ENCODE measurements at regions not wholly inside any gene's neighbourhood (a gene's known extent, or its start where the extent isn't known, plus 50 kb on each side); places are given as distances from the start of the nearest gene placed in this dataset.

DNA sequence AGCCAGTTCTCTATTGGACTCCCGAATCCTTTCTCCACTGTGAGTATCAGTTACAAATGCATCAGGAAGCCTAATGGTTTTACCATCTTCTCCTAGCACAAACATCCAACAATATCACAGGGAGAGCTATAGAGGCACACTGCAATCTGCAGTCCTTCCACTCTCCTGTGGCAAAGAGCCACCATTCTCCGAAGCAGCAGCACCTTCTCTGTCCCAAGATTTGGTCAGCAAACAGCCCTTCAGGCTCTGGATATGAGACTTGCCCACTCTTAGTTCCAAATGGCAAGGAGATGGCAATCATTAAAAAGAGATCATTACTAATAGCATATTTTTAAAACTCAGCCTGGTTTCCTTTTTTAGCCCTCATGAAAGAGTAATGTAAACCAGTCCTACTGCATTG, 223.4 kb downstream of the HS3ST3A1 start:
- no peaks in the 10 kb centered on the region for H3K4me1 ChIP-seq
- H3K27ac ChIP-seq: no peak overlapping the region
- DNase-seq (ENCODE audit: low spot score in 2 of 2): no peak
- H3K36me3 ChIP-seq: no peaks in the 10 kb centered on the region
- H3K9me3 ChIP-seq: no peaks in the 10 kb centered on the region
- TF ChIP-seq, protein P1, sequence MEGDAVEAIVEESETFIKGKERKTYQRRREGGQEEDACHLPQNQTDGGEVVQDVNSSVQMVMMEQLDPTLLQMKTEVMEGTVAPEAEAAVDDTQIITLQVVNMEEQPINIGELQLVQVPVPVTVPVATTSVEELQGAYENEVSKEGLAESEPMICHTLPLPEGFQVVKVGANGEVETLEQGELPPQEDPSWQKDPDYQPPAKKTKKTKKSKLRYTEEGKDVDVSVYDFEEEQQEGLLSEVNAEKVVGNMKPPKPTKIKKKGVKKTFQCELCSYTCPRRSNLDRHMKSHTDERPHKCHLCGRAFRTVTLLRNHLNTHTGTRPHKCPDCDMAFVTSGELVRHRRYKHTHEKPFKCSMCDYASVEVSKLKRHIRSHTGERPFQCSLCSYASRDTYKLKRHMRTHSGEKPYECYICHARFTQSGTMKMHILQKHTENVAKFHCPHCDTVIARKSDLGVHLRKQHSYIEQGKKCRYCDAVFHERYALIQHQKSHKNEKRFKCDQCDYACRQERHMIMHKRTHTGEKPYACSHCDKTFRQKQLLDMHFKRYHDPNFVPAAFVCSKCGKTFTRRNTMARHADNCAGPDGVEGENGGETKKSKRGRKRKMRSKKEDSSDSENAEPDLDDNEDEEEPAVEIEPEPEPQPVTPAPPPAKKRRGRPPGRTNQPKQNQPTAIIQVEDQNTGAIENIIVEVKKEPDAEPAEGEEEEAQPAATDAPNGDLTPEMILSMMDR (IDR thresholded peaks at IDR 0.05): no peak
- TF ChIP-seq EP300 (IDR thresholded peaks at IDR 0.05): no peak
- no peak for TF ChIP-seq POLR2A (IDR thresholded peaks at IDR 0.05)
- whole genome bisulfite sequencing, 2 donors: 60 to 80% methylated on average over 2 of the region's 2 CpGs
- no peak overlapping the region for H3K4me3 ChIP-seq
- no peaks in the 10 kb centered on the region for H3K27me3 ChIP-seq

DNA sequence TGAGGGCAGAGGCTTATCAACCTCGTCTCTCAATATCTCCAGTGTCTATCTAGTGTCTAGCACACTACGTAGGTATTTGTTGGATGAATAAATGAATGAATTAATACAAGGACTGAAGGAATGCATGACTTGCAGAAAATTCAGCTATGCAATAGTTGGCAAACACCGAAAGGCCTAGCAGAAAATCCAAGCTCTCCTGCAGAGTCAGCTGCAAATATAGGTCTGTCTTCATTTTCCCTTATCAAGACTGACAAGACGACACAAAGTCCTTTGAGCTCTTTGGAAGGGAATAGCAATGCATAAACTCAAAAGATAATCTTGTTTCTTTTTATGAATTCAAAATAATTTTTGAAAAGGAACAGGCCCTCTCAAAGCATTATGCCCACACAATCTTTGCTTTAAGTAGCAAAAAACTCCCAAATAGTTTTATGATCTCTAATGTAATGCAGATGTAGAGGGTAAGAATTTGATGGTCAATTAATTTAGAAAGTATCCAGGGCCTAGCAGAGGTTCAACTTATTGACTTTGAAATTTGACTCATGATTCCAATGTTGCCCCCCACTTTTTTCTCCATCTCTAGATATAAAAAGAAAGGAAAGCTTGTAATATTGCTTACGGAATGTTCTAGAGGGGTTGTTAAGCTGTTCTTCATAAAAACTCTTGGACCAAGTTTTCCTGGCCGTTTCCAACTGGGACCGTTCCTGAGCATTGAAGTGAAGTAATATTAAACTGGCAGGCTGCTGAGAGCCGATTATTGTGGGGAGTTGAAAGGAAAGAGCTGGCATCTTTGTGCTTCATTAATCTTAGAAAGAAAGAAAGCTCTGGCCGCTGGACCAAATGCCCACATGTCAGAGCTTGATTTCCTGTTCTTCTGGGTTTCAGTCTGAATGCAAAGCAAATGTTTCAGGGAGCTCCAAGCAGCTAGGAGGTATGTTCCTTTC, 227.3 kb downstream of the HS3ST3A1 start:
- Histone ChIP-seq H3K27me3 (no peaks in the 10 kb centered on the region), H3K4me3 (no peak overlapping the region), H3K27ac (no peak overlapping the region), H3K9me3 (no peaks in the 10 kb centered on the region), H3K36me3 (no peaks in the 10 kb centered on the region), H3K4me1 (peaks cover 0 to 5% (median 2%) of the 10 kb centered on the region in 4 donors)
- no peak for DNase-seq (ENCODE audit: low spot score in 2 of 2)
- 56 to 68% methylated on average over 9 of the region's 9 CpGs for WGBS, 2 donors
- TF ChIP-seq, protein P1 (IDR thresholded peaks at IDR 0.05): no peak
- TF ChIP-seq POLR2A (IDR thresholded peaks at IDR 0.05) (no peak), EP300 (IDR thresholded peaks at IDR 0.05) (no peak)

DNA sequence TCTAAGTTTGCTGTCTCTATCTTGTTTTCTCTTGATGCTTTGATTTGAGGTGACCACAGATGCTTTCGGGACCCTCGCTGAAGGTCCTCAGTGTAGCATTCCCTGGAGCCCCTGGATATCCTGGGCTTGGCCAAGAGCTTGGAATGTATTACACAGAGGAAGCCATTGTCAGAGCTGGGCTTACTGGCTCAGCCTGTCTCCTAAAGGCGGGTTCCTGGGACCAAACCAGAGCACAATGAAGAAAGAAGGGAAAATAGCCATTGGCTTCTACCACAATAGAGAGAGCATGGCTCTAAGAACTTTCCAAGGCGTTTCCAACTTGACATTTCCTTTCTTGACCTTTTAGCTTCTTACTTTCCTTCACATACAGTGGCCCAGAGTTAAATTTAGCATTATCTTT, 229.3 kb downstream of the HS3ST3A1 start:
- no peaks in the 10 kb centered on the region for H3K36me3 ChIP-seq
- WGBS, 2 donors: 41 to 42% methylated on average over 4 of the region's 4 CpGs
- no peak for DNase-seq (ENCODE audit: low spot score in 2 of 2)
- no peak overlapping the region for H3K4me3 ChIP-seq
- TF ChIP-seq, protein P1 (IDR thresholded peaks at IDR 0.05): no peak
- TF ChIP-seq EP300 (IDR thresholded peaks at IDR 0.05): no peak
- TF ChIP-seq POLR2A (IDR thresholded peaks at IDR 0.05): no peak
- H3K27ac ChIP-seq: no peak overlapping the region
- peaks cover 0 to 5% (median 2%) of the 10 kb centered on the region in 4 donors for H3K4me1 ChIP-seq
- no peaks in the 10 kb centered on the region for H3K27me3 ChIP-seq
- H3K9me3 ChIP-seq: no peaks in the 10 kb centered on the region

DNA sequence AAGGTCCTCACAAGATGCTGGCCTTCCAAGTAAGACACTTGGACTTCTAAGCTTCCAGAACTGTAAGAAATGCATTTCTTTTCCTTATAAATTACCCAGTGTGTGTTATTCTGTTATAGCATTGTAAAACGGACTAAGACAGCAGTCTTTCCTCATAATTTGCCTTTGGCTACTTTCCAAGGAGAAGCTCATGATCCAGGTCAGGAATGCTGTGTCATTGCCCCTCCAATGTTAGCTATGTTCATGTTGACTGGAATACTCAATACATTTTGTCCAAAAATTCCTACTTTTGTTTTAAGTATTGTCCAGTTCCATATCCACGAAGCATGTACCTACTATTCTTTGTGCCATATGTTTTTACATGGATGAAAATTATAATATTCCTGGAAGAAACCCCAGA, 234.6 kb downstream of the HS3ST3A1 start:
- no peaks in the 10 kb centered on the region for H3K4me1 ChIP-seq

DNA sequence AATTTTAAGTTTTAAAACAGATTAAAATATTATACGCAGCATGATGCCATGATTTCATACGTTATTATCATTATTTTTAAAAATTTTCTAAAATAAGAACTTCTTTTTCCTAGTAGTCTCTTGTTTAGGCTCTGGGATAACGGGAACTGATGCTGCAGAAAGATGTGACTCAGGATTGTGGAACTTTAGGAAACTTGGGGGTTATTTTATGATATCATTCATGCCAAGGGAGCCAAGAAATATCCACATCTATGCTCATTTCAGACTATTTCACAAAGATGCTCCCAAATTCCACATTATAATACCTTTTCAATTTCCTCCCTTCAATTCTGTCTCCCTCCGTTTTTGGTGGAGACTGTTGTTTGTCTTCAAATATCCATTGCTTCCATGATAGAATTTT, 236.4 kb downstream of the HS3ST3A1 start:
- H3K27me3 ChIP-seq: no peaks in the 10 kb centered on the region
- H3K36me3 ChIP-seq: no peaks in the 10 kb centered on the region
- H3K27ac ChIP-seq: no peak overlapping the region
- no peak overlapping the region for H3K4me3 ChIP-seq
- no peaks in the 10 kb centered on the region for H3K9me3 ChIP-seq
- no peak for DNase-seq (ENCODE audit: low spot score in 2 of 2)
- WGBS, 2 donors: 83 to 84% methylated on average over 4 of the region's 4 CpGs
- TF ChIP-seq, protein P1 (IDR thresholded peaks at IDR 0.05): no peak
- TF ChIP-seq EP300 (IDR thresholded peaks at IDR 0.05) (no peak), POLR2A (IDR thresholded peaks at IDR 0.05) (no peak)
- no peaks in the 10 kb centered on the region for H3K4me1 ChIP-seq

More for the DNA sequence above, 234.6 kb downstream of the HS3ST3A1 start:
- Histone ChIP-seq H3K36me3 (no peaks in the 10 kb centered on the region), H3K27me3 (no peaks in the 10 kb centered on the region), H3K27ac (no peak overlapping the region), H3K9me3 (no peaks in the 10 kb centered on the region), H3K4me3 (no peak overlapping the region)
- DNase-seq (ENCODE audit: low spot score in 2 of 2): no peak
- TF ChIP-seq EP300 (IDR thresholded peaks at IDR 0.05) (no peak), POLR2A (IDR thresholded peaks at IDR 0.05) (no peak)
- TF ChIP-seq, protein P1 (IDR thresholded peaks at IDR 0.05): no peak
- WGBS, 2 donors: 42 to 55% methylated on average over 2 of the region's 2 CpGs

Data from tibial nerve (tissue), 4 donors.